Parathyroid adenoma (tissue), 2 donors: ENCODE measurements at regions not wholly inside any gene's neighbourhood (a gene's known extent, or its start where the extent isn't known, plus 50 kb on each side); places are given as distances from the start of the nearest gene placed in this dataset.

ENCODE experiments used
- H2AFZ ChIP-seq: fragments of 300-600 bp; sonication (generic); one replicate; pipeline ENCODE4 v1.7.0; 2017; ENCODE audit warnings: antibody characterized with exemption, mild to moderate bottlenecking
- H3K27ac ChIP-seq: fragments of 300-600 bp; sonication (generic); one replicate; pipeline ENCODE4 v1.7.0; 2017
- H3K27me3 ChIP-seq: fragments of 300-600 bp; sonication (generic); one replicate; pipeline ENCODE4 v1.7.0; 2017; ENCODE audit warnings: low read length; ENCODE audit not compliant: control insufficient read depth, insufficient read depth
- H3K36me3 ChIP-seq: fragments of 300-600 bp; sonication (generic); one replicate; pipeline ENCODE4 v1.7.0; 2017; ENCODE audit warnings: low read length; ENCODE audit not compliant: control insufficient read depth, insufficient read depth
- H3K4me1 ChIP-seq: fragments of 300-600 bp; sonication (generic); one replicate; pipeline ENCODE4 v1.7.0; 2017; ENCODE audit warnings: control low read depth
- H3K4me2 ChIP-seq: fragments of 300-600 bp; sonication (generic); one replicate; pipeline ENCODE4 v1.7.0; 2017; ENCODE audit warnings: low read length
- H3K4me3 ChIP-seq: fragments of 300-600 bp; sonication (generic); one replicate; pipeline ENCODE4 v1.7.0; 2017; ENCODE audit warnings: low read depth, low read length
- H3K79me2 ChIP-seq: fragments of 300-600 bp; sonication (generic); one replicate; pipeline ENCODE4 v1.7.0; 2017; ENCODE audit warnings: control low read depth
- H3K9ac ChIP-seq: fragments of 300-600 bp; sonication (generic); one replicate; pipeline ENCODE4 v1.7.0; 2017; ENCODE audit warnings: mild to moderate bottlenecking
- H3K9me3 ChIP-seq: fragments of 300-600 bp; sonication (generic); one replicate; pipeline ENCODE4 v1.7.0; 2017; ENCODE audit warnings: low read length; ENCODE audit not compliant: control insufficient read depth
- TF ChIP-seq, protein P1 (sequence below): fragments of 300-600 bp; sonication (generic); IDR thresholded peaks from one replicate; pipeline ENCODE4 v1.7.0; 2017; ENCODE audit warnings: antibody characterized with exemption, mild to moderate bottlenecking
- donor health status: primary hyperparathyroidism.

DNA sequence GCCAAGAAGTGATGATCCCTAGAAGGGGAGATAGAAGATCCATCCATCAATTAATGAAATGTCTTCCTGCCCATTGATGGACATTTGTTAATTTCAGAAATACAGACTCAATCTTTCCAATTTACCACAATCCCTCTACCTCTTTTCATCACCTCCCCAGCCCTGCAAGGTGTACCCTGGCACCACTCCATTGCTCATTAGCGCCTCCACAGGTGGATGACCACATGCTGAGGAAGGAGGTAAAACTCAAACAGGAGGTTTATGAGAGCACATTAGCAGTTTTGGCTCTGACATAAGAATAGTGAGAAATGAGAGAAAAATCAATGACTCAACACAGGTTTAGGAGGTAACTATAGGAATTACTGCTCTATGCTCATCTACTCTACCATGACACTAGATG is 208.0 kb downstream of the C1D start:
- H3K9me3 ChIP-seq = no peaks in the 10 kb centered on the region
- H3K27me3 ChIP-seq = no peaks in the 10 kb centered on the region
- H3K79me2 ChIP-seq = no peaks in the 10 kb centered on the region
- H3K27ac ChIP-seq = no peak overlapping the region
- H3K4me3 ChIP-seq = no peak overlapping the region
- H3K9ac ChIP-seq = no peak overlapping the region
- H3K4me1 ChIP-seq = no peaks in the 10 kb centered on the region
- H3K36me3 ChIP-seq = no peaks in the 10 kb centered on the region
- no peak overlapping the region for H3K4me2 ChIP-seq
- no peak overlapping the region for H2AFZ ChIP-seq
- TF ChIP-seq, protein P1, sequence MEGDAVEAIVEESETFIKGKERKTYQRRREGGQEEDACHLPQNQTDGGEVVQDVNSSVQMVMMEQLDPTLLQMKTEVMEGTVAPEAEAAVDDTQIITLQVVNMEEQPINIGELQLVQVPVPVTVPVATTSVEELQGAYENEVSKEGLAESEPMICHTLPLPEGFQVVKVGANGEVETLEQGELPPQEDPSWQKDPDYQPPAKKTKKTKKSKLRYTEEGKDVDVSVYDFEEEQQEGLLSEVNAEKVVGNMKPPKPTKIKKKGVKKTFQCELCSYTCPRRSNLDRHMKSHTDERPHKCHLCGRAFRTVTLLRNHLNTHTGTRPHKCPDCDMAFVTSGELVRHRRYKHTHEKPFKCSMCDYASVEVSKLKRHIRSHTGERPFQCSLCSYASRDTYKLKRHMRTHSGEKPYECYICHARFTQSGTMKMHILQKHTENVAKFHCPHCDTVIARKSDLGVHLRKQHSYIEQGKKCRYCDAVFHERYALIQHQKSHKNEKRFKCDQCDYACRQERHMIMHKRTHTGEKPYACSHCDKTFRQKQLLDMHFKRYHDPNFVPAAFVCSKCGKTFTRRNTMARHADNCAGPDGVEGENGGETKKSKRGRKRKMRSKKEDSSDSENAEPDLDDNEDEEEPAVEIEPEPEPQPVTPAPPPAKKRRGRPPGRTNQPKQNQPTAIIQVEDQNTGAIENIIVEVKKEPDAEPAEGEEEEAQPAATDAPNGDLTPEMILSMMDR = no peak

DNA sequence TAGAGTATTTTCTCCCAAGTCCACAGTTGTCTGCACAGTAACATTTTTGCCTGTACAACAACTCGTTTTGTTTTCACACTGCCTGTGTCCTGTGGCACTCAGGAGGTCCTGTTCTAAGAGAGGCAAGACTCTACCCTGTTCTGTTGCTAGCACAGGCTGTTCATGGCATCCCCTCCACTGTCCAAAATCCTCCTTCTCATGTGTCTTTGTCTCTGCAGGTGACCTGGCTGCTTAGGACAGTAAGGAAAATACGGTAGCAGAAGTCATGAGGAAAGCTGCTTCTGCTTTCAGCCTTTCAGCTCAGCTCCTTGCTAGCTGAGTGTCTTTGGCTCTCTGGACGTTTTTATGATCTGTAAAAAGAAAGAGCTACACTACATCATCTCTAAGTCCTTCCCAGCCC is 205.9 kb downstream of the C1D start:
- H3K4me1 ChIP-seq = no peaks in the 10 kb centered on the region
- TF ChIP-seq, protein P1 = no peak
- H2AFZ ChIP-seq = no peak overlapping the region
- H3K9ac ChIP-seq = no peak overlapping the region
- H3K4me3 ChIP-seq = no peak overlapping the region
- H3K79me2 ChIP-seq = no peaks in the 10 kb centered on the region
- H3K27me3 ChIP-seq = no peaks in the 10 kb centered on the region
- H3K9me3 ChIP-seq = no peaks in the 10 kb centered on the region
- no peaks in the 10 kb centered on the region for H3K36me3 ChIP-seq
- no peak overlapping the region for H3K27ac ChIP-seq
- H3K4me2 ChIP-seq = no peak overlapping the region

DNA sequence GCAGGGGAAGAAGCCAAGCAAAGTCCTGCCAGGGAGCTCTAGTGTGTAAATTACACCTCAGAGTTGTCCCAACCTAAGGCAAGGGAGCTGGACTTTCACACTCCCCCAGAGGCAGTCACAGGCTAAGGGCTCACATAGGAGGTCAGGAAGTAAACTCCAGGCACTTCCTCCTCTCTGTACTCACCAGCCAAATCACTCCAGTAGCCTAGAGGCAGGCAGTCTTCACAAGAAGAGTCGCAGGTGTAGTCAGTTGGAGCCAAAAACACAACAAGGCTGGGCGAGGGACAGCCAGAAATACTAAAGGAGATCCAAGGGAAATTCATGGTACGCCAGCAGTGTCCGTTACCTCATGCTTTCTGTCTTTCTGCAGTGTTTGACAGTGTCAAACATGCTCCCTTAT is 205.0 kb downstream of the C1D start:
- H3K27ac ChIP-seq = no peak overlapping the region
- H3K9me3 ChIP-seq = no peaks in the 10 kb centered on the region
- no peaks in the 10 kb centered on the region for H3K79me2 ChIP-seq
- H3K36me3 ChIP-seq = no peaks in the 10 kb centered on the region
- no peak overlapping the region for H3K4me3 ChIP-seq
- H3K4me2 ChIP-seq = no peak overlapping the region
- H3K4me1 ChIP-seq = no peaks in the 10 kb centered on the region
- TF ChIP-seq, protein P1 = no peak
- no peaks in the 10 kb centered on the region for H3K27me3 ChIP-seq
- no peak overlapping the region for H2AFZ ChIP-seq
- no peak overlapping the region for H3K9ac ChIP-seq

DNA sequence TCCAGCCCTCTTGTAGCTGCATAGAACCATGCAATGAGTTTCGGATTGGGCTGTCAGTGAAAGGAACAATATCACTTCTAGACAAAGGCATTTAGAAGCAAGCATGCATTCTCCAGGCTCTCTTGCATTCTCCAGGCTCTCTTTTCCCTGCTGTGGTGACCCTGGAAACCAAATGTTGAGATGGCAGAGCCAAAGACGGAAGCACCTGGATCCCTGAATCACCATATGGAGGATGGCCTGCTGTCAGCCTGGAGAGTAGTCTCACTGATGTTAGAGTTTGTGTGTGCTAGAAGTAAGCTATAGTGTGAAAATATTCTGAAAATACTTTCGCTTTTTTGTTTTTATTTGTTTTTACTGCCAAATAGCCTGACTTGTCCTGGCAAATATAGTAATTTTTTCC is 203.9 kb downstream of the C1D start:
- TF ChIP-seq, protein P1 = no peak

DNA sequence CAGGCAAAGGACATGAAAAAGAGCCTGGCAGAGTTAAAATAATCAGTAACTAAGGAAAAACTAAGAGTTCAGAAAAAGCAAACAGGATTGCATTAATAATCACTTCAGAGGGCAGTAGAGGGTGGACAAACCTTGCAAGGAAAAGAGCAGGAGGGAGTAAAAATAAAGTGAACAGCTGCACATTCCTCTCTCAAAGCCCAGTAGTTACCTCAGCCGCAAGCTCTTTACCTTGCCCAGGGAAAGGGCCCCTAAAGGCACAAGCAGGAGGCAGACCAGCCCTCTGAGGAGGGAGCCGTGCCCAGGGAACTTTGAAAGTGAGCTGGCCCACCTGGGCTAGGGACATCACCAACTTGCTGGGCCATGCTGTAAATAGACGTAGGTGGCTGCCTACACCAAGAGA is 196.9 kb downstream of the C1D start:
- H3K27me3 ChIP-seq = no peaks in the 10 kb centered on the region
- no peaks in the 10 kb centered on the region for H3K79me2 ChIP-seq
- no peak overlapping the region for H3K9ac ChIP-seq
- H3K9me3 ChIP-seq = no peaks in the 10 kb centered on the region
- H3K36me3 ChIP-seq = no peaks in the 10 kb centered on the region
- no peaks in the 10 kb centered on the region for H3K4me1 ChIP-seq
- TF ChIP-seq, protein P1 = no peak
- H2AFZ ChIP-seq = no peak overlapping the region
- no peak overlapping the region for H3K27ac ChIP-seq
- no peak overlapping the region for H3K4me2 ChIP-seq
- no peak overlapping the region for H3K4me3 ChIP-seq

More for the DNA sequence above, 203.9 kb downstream of the C1D start:
- no peaks in the 10 kb centered on the region for H3K4me1 ChIP-seq
- H3K9me3 ChIP-seq = no peaks in the 10 kb centered on the region
- no peak overlapping the region for H3K4me3 ChIP-seq
- H3K79me2 ChIP-seq = no peaks in the 10 kb centered on the region
- H3K36me3 ChIP-seq = no peaks in the 10 kb centered on the region
- H3K9ac ChIP-seq = no peak overlapping the region
- H3K27ac ChIP-seq = no peak overlapping the region
- H2AFZ ChIP-seq = no peak overlapping the region
- no peaks in the 10 kb centered on the region for H3K27me3 ChIP-seq
- no peak overlapping the region for H3K4me2 ChIP-seq
